ENCODE measurements at regions not wholly inside any gene's neighbourhood (a gene's known extent, or its start where the extent isn't known, plus 50 kb on each side); places are given as distances from the start of the nearest gene placed in this dataset.

GRCh38 chr7:1358376-1359050 lies 100.8 kb downstream of the MICALL2 start:
- H3K27me3 Mint-ChIP-seq (ENCODE audit: low read depth in 3 of 3) = peaks cover 1 to 7% (median 6%) of the 10 kb centered on the region in 3 donors
- Histone ChIP-seq H3K27me3 (ENCODE audit: control insufficient read depth in 2 of 2, insufficient read depth in 2 of 2, low read length in 2 of 2) (no peaks in the 10 kb centered on the region), H3K79me2 (ENCODE audit: insufficient read depth, low read length) (no peaks in the 10 kb centered on the region), H3K4me2 (replicated peaks; ENCODE audit: extremely low read depth, low read length, poor library complexity, severe bottlenecking) (no peak overlapping the region), H3K36me3 (replicated peaks in 1 of 2; ENCODE audit: control insufficient read depth in 1 of 2, insufficient read depth in 2 of 2, low read length in 2 of 2) (no peaks in the 10 kb centered on the region), H3K4me1 (ENCODE audit: control insufficient read depth in 1 of 2, insufficient read depth in 2 of 2, low read length in 2 of 2) (no peaks in the 10 kb centered on the region), H3K4me3 (replicated peaks in 1 of 3; ENCODE audit: low read depth in 2 of 3, low read length in 3 of 3) (no peak overlapping the region), H2AFZ (ENCODE audit: insufficient read depth, low read depth, low read length, poor library complexity, severe bottlenecking) (no peak overlapping the region), H3K27ac (ENCODE audit: low read depth in 1 of 2, low read length in 2 of 2) (no peak overlapping the region), H3K9ac (ENCODE audit: insufficient read depth, low read length, poor library complexity, severe bottlenecking) (no peak overlapping the region), H3K9me3 (replicated peaks in 1 of 2; ENCODE audit: control insufficient read depth in 1 of 2, insufficient read depth in 1 of 2, low read length in 2 of 2) (no peaks in the 10 kb centered on the region), H4K20me1 (ENCODE audit: insufficient read depth, low read length) (no peaks in the 10 kb centered on the region)
- DNase-seq = no peak
- intact Hi-C loops (cut with micrococcal nuclease) = no loop called here
- no peaks in the 10 kb centered on the region for H3K4me1 Mint-ChIP-seq
- no peaks in the 10 kb centered on the region for H3K36me3 Mint-ChIP-seq
- H3K4me3 Mint-ChIP-seq = no peak overlapping the region
- H3K27ac Mint-ChIP-seq = no peak overlapping the region
- WGBS (ENCODE audit: insufficient coverage) = 69% methylated on average over 10 of the region's 22 CpGs
- TF ChIP-seq, protein P1, sequence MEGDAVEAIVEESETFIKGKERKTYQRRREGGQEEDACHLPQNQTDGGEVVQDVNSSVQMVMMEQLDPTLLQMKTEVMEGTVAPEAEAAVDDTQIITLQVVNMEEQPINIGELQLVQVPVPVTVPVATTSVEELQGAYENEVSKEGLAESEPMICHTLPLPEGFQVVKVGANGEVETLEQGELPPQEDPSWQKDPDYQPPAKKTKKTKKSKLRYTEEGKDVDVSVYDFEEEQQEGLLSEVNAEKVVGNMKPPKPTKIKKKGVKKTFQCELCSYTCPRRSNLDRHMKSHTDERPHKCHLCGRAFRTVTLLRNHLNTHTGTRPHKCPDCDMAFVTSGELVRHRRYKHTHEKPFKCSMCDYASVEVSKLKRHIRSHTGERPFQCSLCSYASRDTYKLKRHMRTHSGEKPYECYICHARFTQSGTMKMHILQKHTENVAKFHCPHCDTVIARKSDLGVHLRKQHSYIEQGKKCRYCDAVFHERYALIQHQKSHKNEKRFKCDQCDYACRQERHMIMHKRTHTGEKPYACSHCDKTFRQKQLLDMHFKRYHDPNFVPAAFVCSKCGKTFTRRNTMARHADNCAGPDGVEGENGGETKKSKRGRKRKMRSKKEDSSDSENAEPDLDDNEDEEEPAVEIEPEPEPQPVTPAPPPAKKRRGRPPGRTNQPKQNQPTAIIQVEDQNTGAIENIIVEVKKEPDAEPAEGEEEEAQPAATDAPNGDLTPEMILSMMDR (IDR thresholded peaks at IDR 0.05) = no peak
- peaks cover 0 to 9% (median 2%) of the 10 kb centered on the region in 7 donors for H3K9me3 Mint-ChIP-seq

- H3K4me1 Mint-ChIP-seq = no peaks in the 10 kb centered on the region
- H3K4me3 Mint-ChIP-seq = no peak overlapping the region
- H3K9me3 Mint-ChIP-seq = peaks cover 0 to 9% (median 3%) of the 10 kb centered on the region in 7 donors
- intact Hi-C loops (cut with micrococcal nuclease) = no loop called here
- no peaks in the 10 kb centered on the region for H3K79me2 ChIP-seq (ENCODE audit: insufficient read depth, low read length)
- H3K36me3 Mint-ChIP-seq = no peaks in the 10 kb centered on the region
- H3K9ac ChIP-seq (ENCODE audit: insufficient read depth, low read length, poor library complexity, severe bottlenecking) = no peak overlapping the region
- no peak overlapping the region for H2AFZ ChIP-seq (ENCODE audit: insufficient read depth, low read depth, low read length, poor library complexity, severe bottlenecking)
- no peaks in the 10 kb centered on the region for H3K4me1 ChIP-seq (ENCODE audit: control insufficient read depth in 1 of 2, insufficient read depth in 2 of 2, low read length in 2 of 2)
- no peaks in the 10 kb centered on the region for H3K27me3 ChIP-seq (ENCODE audit: control insufficient read depth in 2 of 2, insufficient read depth in 2 of 2, low read length in 2 of 2)
- no peak overlapping the region for H3K4me2 ChIP-seq (replicated peaks; ENCODE audit: extremely low read depth, low read length, poor library complexity, severe bottlenecking)
- H3K9me3 ChIP-seq (replicated peaks in 1 of 2; ENCODE audit: control insufficient read depth in 1 of 2, insufficient read depth in 1 of 2, low read length in 2 of 2) = peaks cover 0 to 3% of the 10 kb centered on the region in 2 donors
- no peaks in the 10 kb centered on the region for H3K36me3 ChIP-seq (replicated peaks in 1 of 2; ENCODE audit: control insufficient read depth in 1 of 2, insufficient read depth in 2 of 2, low read length in 2 of 2)
- H3K27ac ChIP-seq (ENCODE audit: low read depth in 1 of 2, low read length in 2 of 2) = no peak overlapping the region
- H4K20me1 ChIP-seq (ENCODE audit: insufficient read depth, low read length) = no peaks in the 10 kb centered on the region
- WGBS (ENCODE audit: insufficient coverage) = 70% methylated on average over 6 of the region's 12 CpGs
- no peak overlapping the region for H3K4me3 ChIP-seq (replicated peaks in 1 of 3; ENCODE audit: low read depth in 2 of 3, low read length in 3 of 3)
- H3K27me3 Mint-ChIP-seq (ENCODE audit: low read depth in 3 of 3) = peaks cover 1 to 9% (median 6%) of the 10 kb centered on the region in 3 donors
- TF ChIP-seq, protein P1 (IDR thresholded peaks at IDR 0.05) = no peak
- no peak for DNase-seq
- H3K27ac Mint-ChIP-seq = no peak overlapping the region
These were observed 100.2 kb downstream of the MICALL2 start for GRCh38 chr7:1359051-1359400.

Measured in CD14-positive monocyte (primary cell).